ENCODE measurements at regions not wholly inside any gene's neighbourhood (a gene's known extent, or its start where the extent isn't known, plus 50 kb on each side); places are given as distances from the start of the nearest gene placed in this dataset.

DNA sequence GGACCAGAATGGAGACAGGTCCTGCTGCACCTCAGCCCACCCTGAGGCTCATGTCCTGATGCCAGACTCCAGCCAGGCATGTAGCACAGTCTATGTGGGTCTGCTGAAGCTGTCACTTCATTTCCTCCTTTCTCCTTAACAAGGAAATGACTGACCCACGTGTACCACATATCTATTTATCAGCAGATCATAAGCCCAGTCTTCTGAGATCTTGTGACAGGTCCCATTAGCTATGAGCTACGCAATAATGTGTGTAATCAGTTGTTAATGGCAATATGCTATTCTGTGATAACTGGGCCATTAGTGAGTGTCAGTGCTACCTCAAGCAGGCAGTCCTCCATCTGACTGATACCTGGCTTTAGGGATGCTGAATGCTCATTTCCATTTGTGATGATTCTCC, 615.3 kb downstream of the BCL11A start:
- Histone ChIP-seq H3K9ac (ENCODE audit: low read length) (no peak overlapping the region), H3K27me3 (ENCODE audit: low read depth, low read length) (no peaks in the 10 kb centered on the region), H3K79me2 (ENCODE audit: low read length) (no peaks in the 10 kb centered on the region), H3K9me3 (ENCODE audit: insufficient read depth, low read length) (no peaks in the 10 kb centered on the region), H3K4me2 (ENCODE audit: low read length) (no peak overlapping the region), H3K4me1 (ENCODE audit: low read length) (peaks cover 15% of the 10 kb centered on the region), H3K4me3 (ENCODE audit: low read length) (no peak overlapping the region), H3K36me3 (replicated peaks; ENCODE audit: low read depth, low read length) (no peaks in the 10 kb centered on the region), H2AFZ (ENCODE audit: low read depth, low read length) (no peak overlapping the region), H3K27ac (ENCODE audit: low read length) (no peak overlapping the region), H4K20me1 (ENCODE audit: insufficient read depth, low read length) (no peaks in the 10 kb centered on the region)
- TF ChIP-seq EZH2phosphoT487 (IDR thresholded peaks at IDR 0.05; ENCODE audit: low read depth): no peak
- no peak for TF ChIP-seq CTCF (IDR thresholded peaks at IDR 0.05; ENCODE audit: low read depth, low read length)

DNA sequence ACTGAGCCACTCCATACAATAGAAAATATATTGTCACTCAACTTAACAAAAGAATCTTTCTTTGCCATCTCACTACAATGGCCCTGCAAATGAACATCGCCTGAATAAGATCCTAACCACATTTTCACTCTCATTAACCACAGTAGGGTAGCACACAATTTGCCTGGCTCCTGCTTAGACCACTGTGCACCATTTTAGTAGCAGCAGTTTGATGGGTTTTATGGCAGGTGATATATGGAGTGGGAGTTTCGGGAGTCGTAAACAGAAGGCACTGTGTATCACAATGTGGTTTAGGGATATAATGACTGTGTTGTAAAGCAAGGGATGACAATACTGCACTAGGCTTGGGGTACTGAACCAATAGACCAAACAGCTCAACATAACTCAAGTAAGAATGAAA, 617.4 kb downstream of the BCL11A start:
- Histone ChIP-seq H3K4me3 (ENCODE audit: low read length) (no peak overlapping the region), H2AFZ (ENCODE audit: low read depth, low read length) (no peak overlapping the region), H3K36me3 (replicated peaks; ENCODE audit: low read depth, low read length) (no peaks in the 10 kb centered on the region), H3K27me3 (ENCODE audit: low read depth, low read length) (no peaks in the 10 kb centered on the region), H3K79me2 (ENCODE audit: low read length) (no peaks in the 10 kb centered on the region), H4K20me1 (ENCODE audit: insufficient read depth, low read length) (no peaks in the 10 kb centered on the region), H3K4me2 (ENCODE audit: low read length) (no peak overlapping the region), H3K9ac (ENCODE audit: low read length) (no peak overlapping the region), H3K9me3 (ENCODE audit: insufficient read depth, low read length) (no peaks in the 10 kb centered on the region), H3K4me1 (ENCODE audit: low read length) (peaks cover 15% of the 10 kb centered on the region), H3K27ac (ENCODE audit: low read length) (no peak overlapping the region)
- TF ChIP-seq CTCF (IDR thresholded peaks at IDR 0.05; ENCODE audit: low read depth, low read length): no peak
- TF ChIP-seq EZH2phosphoT487 (IDR thresholded peaks at IDR 0.05; ENCODE audit: low read depth): no peak

DNA sequence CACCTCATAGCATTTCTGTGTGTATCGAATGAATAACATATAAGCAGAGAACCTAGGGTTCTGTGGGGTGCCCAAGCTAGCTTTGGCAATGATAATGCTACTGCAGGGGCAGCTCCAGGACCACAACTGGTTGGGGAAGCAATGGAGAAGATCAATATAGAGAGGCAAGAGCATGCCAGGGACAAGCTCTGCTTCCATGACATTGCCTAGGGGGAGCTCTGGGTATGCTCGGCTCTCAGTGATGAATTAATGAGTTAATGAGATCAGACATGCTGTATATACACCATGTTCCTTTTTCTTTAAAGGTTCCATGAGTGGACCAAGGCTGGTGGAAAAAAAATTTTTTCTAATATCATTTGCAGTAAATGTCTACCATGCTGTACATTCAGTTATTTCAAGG, 618.4 kb downstream of the BCL11A start:
- H3K9me3 ChIP-seq (ENCODE audit: insufficient read depth, low read length): no peaks in the 10 kb centered on the region
- H3K27ac ChIP-seq (ENCODE audit: low read length): no peak overlapping the region
- TF ChIP-seq CTCF (IDR thresholded peaks at IDR 0.05; ENCODE audit: low read depth, low read length) (peak; percentile 43), EZH2phosphoT487 (IDR thresholded peaks at IDR 0.05; ENCODE audit: low read depth) (no peak)
- H3K4me1 ChIP-seq (ENCODE audit: low read length): peaks cover 24% of the 10 kb centered on the region
- H4K20me1 ChIP-seq (ENCODE audit: insufficient read depth, low read length): no peaks in the 10 kb centered on the region
- H2AFZ ChIP-seq (ENCODE audit: low read depth, low read length): no peak overlapping the region
- no peaks in the 10 kb centered on the region for H3K27me3 ChIP-seq (ENCODE audit: low read depth, low read length)
- no peak overlapping the region for H3K9ac ChIP-seq (ENCODE audit: low read length)
- no peak overlapping the region for H3K4me3 ChIP-seq (ENCODE audit: low read length)
- no peaks in the 10 kb centered on the region for H3K79me2 ChIP-seq (ENCODE audit: low read length)
- H3K4me2 ChIP-seq (ENCODE audit: low read length): no peak overlapping the region
- no peaks in the 10 kb centered on the region for H3K36me3 ChIP-seq (replicated peaks; ENCODE audit: low read depth, low read length)

DNA sequence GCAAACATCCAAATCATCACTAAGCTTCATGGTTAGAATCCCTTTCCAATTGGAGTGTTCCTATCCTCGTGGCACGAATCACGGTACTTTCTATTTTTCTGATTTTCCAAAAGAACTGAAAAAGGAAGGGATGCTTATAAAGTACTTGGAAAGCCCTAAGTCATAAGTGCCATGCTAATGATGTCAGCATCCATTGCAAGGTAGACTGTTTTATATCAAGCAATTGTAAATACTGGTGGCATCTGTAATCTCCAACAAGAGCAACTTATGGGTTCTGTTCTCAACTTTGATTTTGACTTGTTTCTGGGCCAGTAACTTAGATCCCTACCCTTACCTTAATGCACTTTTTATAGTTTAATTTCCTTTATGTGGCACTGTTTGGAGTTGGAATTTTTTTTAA, 619.5 kb downstream of the BCL11A start:
- Histone ChIP-seq H3K9ac (ENCODE audit: low read length) (no peak overlapping the region), H4K20me1 (ENCODE audit: insufficient read depth, low read length) (no peaks in the 10 kb centered on the region), H3K4me2 (ENCODE audit: low read length) (peak overlapping the region; percentile 25), H3K36me3 (replicated peaks; ENCODE audit: low read depth, low read length) (no peaks in the 10 kb centered on the region), H3K27ac (ENCODE audit: low read length) (no peak overlapping the region), H3K4me3 (ENCODE audit: low read length) (no peak overlapping the region), H2AFZ (ENCODE audit: low read depth, low read length) (no peak overlapping the region), H3K4me1 (ENCODE audit: low read length) (peaks cover 28% of the 10 kb centered on the region), H3K9me3 (ENCODE audit: insufficient read depth, low read length) (no peaks in the 10 kb centered on the region), H3K27me3 (ENCODE audit: low read depth, low read length) (no peaks in the 10 kb centered on the region), H3K79me2 (ENCODE audit: low read length) (no peaks in the 10 kb centered on the region)
- TF ChIP-seq CTCF (IDR thresholded peaks at IDR 0.05; ENCODE audit: low read depth, low read length) (no peak), EZH2phosphoT487 (IDR thresholded peaks at IDR 0.05; ENCODE audit: low read depth) (no peak)

Measured in OCI-LY3 (cell line).